HCEC 1CT (cell line): ENCODE measurements at regions not wholly inside any gene's neighbourhood (a gene's known extent, or its start where the extent isn't known, plus 50 kb on each side); places are given as distances from the start of the nearest gene placed in this dataset.
"Not testable (repeated sequence)": the region's sequence is repeated elsewhere in the genome, so short reads cannot be mapped to it uniquely, and the experiment has no call there.

ENCODE experiments used
- DNase-seq: peaks from one replicate; pipeline ENCODE4 v3.0.0-alpha.2; 2017

DNA sequence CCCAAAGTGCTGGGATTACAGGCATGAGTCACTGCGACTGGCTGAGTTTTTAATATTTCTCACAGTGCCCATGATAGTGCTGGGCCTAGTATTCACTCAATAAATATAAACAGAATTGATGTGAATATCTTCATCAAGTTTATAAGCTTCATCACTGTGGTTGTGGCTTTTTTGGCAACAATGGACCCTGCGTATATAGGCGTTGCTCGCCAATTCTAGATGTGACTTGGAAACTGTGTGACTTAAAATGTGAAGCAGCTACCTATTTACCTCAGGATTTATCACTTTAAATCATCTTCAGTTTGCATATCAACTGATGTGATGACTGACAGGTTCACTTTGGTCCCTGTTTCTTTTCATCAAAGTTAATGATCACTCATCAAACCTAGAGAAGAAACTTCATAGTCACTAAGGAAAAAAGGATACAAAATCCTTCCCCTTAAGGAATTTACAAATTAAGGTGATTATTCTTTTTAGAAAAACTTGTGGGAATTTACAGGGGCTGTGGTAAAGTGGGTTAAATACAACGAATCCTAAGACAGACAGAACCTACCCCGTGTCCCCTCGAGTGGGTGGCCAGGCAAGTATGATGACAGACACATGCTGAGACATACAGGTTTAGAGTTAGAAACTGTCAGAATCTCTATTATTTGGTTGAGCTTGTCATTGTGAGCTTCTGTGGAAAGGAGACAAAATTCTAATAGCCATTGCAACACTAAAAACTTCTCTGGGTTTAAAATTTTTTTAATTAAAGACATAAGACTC is 101.3 kb downstream of the AKAP11 start:
- DNase-seq = no peak

- no peak for DNase-seq
These were observed 103.7 kb downstream of the AKAP11 start for GRCh38 chr13:42375663-42376062.

DNA sequence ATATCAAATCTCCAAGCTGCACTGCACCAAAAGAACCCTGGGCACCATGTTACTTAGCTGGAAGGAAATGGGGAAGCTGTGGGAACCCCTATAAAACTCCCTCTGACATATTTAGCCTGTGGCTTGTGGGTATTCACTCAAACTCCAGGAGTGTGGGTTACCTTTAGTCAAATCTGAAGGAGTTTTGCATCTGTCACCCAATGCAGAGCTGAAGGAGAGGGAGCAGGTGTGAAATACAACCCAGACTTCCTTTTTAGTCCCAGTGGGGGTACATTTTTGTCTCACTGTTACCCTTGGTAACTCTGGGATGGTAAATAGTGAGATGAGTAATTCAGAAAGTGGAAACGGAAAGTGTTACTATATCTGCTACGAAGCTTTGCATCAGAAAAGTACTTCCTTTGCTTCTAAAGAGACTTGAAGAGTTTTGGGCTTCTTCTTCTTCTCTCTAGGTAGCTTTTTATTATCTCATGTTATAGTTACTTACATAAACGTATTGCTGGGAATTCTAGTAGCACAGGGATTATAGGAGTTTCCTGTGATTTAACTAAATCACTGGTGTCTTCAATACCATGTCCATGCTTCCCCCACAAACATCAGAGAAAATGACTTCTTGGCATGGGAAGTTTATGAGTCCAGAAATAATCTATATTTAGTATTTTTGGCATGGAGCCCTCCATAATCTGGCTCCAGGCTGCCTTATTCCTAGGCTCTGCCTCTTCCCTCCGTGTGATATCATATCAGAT is 105.9 kb downstream of the AKAP11 start:
- no peak for DNase-seq

DNA sequence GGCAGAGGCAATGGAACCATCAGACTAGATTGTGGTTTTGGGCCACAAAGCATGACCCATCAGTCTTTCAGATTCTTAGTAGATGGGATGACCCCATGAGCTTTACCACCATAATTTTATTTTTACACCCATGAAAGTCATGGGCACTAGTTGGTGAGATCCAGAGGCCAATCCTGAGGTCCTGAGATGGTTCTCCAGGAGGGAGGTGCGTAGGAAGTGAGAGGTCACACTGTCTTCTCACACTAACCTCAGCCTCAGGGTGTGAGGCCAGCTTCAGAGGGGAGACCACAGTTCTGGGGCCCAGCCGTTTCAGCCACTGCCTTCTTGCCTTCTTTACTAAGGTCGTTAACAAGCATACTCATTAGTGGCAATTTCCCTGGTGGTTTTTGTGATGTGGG is 106.4 kb downstream of the AKAP11 start:
- no peak for DNase-seq

GRCh38 chr13:42379241-42379640 is 107.3 kb downstream of the AKAP11 start:
- no peak for DNase-seq

DNA sequence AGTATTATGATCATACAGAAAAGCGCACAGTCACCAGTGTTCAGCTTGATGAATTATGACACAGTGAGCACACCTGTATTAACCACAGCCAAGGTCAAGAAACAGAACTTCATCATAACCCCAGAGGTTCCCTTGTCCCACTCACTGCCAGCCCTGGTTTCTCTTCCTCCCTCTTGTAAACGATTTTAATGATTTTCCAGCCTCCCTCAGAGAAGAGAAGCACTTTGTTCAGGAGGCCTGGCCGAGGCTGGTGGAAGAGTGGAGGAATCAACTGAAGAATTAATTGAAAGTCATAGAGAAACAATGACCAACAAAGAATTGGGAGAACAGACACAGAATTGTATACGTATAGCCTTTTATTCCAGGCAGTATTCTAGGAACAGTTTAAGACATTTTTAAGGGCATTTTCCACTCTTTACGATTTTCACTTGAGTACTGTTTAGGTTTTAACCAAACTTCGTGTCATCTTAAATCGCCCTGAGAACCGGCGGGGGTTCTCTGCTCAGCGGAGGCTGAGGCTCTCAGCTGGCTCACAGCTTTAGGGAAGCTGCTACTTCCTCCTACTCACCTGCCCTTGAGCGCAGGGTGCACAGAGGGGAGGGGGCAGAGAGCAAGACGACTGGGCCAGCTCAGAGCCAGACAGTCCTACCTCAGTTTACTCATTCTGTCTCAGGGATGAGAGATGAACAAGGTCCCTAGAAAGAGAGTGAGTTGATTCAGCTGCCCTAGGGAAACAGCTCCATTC is 108.6 kb downstream of the AKAP11 start:
- DNase-seq = no peak

- no peak for DNase-seq
These were observed 109.1 kb downstream of the AKAP11 start for GRCh38 chr13:42381165-42381425.

DNA sequence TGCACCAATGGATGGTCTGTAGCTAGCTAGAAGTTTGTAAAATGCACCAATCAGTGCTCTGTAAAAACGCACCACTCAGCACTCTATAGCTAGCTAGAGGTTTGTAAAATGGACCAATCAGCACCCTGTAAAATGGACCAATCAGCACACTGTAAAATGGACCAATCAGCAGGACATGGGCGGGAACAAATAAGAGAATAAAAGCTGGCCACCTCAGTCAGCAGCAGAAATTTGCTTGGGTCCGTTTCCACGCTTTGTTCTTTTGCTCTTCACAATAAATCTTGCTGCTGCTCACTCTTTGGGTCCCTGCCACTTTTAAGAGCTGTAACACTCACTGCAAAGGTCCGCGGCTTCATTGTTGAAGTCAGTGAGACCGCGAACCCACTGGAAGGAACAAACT is 109.5 kb downstream of the AKAP11 start:
- not testable (repeated sequence) for DNase-seq

DNA sequence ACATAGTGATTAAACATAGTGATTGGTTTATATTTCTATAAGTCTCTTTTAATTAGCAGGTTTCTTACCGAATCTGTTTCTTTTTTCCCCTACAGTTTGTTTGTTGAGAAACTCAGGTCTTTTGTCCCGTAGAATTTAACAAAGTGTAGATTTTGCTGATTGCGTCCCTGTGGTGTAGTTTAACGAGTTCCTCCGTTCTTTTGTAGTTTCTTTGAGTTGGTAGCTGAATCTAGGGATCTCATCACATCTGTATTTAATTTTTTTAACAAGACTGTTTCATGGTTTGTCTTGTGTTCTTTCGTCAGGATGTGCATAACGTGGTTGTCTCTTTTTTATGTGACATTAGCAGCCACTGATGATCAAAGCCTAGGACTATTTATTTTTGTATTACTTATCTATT is 111.1 kb downstream of the AKAP11 start:
- no peak for DNase-seq

- no peak for DNase-seq
These were observed 112.3 kb downstream of the AKAP11 start for GRCh38 chr13:42384265-42384664.

GRCh38 chr13:42388326-42388725 is 116.4 kb downstream of the AKAP11 start:
- no peak for DNase-seq

DNA sequence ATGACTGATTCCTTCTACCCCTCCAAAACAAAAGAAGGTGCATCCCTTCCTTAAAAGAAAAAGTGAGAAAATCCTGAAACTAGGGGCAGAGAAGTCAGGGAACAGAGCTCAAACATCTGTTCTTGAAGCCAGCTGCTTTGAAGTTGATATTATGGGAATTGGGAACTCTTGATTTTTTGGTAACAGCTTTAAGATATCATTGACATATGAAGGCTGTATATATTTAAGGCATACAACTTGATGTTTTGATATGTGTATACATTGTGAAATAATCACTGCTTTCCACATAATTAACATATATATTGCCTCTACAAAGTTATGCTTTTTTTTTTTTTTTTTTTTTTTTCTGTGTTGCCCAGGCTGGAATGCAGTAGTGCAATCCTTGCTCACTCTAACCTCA is 117.1 kb downstream of the AKAP11 start:
- no peak for DNase-seq

DNA sequence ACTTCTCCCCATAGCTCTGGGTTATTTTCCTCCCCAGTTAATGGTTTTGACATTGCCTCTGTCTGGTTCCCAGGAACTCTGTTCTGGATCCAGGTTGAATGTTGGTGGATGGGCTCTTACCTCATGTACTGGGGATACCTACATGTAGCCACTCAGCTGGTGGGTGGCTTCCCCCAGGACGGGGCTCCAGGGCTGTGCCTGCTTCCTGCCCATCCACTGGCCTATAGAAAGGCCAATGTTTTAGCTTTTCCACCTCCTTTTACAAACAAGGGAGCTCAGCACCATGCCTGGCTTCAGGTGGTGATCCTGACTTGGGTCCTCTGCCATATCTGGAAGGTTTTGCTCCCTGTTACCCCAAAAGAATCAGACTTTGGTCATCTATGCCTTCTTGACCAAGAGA is 120.2 kb downstream of the AKAP11 start:
- no peak for DNase-seq

DNA sequence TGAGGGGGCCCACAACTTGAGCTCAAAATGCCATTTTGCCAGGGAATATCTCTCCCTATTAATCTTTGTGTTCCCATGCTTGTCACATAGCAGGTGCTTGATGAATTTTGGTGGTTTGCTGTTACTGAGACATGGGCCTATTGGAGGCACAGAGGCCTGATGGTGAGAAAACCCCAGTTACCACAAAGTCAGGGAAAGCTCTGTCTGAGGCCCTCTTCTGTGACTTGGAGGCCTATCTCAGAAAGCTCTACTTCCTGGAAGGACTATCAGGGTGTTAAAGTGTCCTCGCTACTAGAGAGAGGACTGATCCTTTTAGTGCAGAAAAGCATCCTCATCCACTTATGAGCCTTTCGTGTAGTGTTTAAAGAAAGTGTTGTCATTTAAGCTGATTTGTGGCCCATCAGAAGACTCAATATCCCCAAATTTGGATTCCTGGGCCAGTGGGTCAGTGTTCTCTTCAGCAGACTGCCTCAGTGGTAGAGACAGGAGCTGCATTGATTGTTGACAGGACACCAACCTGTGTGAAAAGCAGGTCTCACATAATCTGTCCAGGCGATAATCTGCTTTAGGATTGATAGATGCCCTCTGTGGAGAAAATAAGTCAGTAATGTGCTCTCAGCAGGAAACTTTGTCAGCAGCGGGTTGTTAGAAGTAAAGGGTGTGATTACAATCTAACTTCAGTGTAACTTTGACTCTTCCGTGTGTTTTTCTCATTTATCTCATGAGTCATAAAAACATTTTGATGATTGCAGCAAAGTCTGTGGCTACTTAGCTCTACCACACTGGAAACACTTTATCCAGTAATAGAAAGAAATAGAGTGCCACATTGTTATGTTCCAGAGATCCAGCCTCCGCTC is 121.0 kb downstream of the AKAP11 start:
- no peak for DNase-seq

DNA sequence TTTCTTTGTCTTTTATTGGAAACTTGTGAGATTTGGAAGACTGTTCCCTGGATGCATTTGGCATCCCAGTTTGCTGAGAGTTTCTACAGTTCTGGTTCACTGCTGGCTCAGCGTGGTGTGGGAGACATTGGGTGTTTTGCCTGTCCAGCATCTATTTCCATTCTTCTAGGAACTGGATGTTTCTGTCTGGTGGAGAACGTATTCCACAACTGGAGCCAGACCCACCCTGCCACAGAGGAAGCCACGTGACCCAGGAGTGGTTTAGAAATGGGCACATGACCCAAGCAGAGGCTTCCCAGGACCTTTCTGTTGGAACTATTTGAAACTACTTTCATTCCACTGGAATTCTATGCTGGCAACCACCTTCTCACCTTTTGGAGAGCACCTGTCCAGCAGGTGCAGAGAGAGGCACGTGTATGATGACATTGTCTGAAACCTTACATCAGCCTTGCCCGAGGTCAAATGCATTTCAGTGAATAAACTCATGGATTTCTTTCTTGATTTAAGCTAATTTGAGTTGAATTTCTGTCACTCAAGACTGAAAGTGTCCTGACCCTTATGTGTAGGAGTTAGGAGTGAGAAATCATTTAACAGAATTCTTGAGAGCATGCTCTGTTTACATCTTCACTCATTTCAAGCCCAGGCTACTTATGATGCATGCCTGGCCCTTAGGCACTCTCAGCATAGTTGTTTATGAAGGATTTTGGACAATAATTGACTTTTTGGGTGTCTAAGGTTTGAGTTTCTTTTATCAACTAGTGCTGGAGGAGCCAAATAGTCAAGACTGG is 121.8 kb downstream of the AKAP11 start:
- no peak for DNase-seq

GRCh38 chr13:42394361-42394708 is 122.4 kb downstream of the AKAP11 start:
- DNase-seq = no peak

GRCh38 chr13:42394711-42395085 is 122.7 kb downstream of the AKAP11 start:
- DNase-seq = no peak

- no peak for DNase-seq
These were observed 123.3 kb downstream of the AKAP11 start for GRCh38 chr13:42395086-42395821.

DNA sequence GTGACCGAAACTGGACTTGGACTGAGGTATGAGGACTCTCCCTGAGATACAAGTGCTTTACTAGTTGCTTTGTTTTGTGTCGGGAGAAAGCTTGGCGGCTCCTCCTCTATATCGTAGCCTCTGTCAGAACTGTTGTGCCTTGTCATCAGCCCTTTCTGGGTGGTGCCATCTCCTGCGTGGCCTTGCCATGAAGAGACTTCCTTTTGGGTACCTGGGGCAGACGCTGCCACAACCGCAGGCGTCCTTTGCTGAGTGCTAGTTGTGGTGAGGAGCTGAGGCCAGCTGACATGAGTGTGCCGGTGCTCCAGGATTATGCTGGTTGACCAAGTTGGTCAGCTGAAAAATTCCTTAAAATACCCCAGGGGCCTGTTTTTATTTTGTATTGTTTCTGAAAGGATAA is 124.5 kb downstream of the AKAP11 start:
- no peak for DNase-seq

- DNase-seq = no peak
These were observed 125.1 kb downstream of the AKAP11 start for GRCh38 chr13:42396901-42397655.

DNA sequence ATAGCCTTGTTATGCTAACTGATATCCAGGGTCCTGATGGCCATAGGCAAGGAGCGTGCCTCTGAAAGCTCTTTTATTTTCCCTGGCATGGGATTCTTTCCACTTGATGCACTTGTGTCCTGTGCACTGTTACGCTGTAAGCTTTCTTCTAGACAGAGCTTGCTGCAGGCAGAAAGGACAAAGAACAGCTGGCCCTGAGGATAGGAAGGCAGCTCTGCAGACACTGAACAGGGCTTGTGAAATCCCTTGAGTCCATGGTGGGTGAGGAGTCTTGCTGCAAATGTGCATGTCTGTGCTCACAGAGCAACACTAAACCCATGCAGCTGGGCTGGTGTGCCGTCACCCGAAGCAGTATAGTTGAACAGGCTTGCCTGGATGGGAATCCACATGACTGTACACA is 126.6 kb downstream of the AKAP11 start:
- no peak for DNase-seq
